Gastrocnemius medialis (tissue), 4 donors: ENCODE measurements at regions not wholly inside any gene's neighbourhood (a gene's known extent, or its start where the extent isn't known, plus 50 kb on each side); places are given as distances from the start of the nearest gene placed in this dataset.

Source experiments
- CTCF ChIP-seq, 5 experiments: fragments of 450-650 bp in 3 of 5; fragments of 200-600 bp in 2 of 5; sonication (generic) in 2 of 5; IDR thresholded peaks in 4 of 5; conservative IDR thresholded peaks in 1 of 5; 1 replicate in 4 of 5; 2 replicates in 1 of 5; pipeline ENCODE4 v1.5.1; 2016 to 2019; ENCODE audit warnings: antibody characterized with exemption in 5 of 5, mild to moderate bottlenecking in 3 of 5, moderate library complexity in 3 of 5
- POLR2A ChIP-seq, 2 donors: fragments of 450-650 bp; IDR thresholded peaks; one replicate each; pipeline ENCODE4 v1.6.1; 2017; ENCODE audit warnings: antibody characterized with exemption in 2 of 2, mild to moderate bottlenecking in 2 of 2, moderate library complexity in 2 of 2

DNA sequence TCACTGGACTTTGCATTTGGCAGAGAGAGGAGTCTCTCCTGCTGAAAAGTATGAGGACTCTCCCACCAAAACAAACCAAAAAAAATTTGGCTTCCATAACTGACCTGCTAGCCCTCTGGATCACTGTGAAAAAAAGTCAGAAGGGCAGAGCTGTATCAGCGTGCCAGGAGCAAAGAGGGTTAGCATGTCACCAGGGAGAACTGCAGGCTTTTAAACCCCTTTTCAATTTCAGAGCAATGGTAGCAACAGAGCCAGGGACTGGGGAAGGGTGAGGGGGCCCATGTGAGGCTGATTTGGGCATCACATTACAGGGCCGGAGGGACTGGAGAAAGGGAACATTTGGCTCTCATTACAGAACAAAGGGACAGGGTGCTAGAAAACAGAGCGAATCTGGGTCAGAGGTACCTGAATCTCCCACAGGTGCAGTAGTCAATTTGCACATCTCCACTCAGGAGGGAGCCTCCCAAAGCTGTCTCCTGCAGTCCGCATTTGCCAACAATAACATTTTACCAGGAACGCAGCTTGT is 185.7 kb upstream of the EYA4 start:
- TF ChIP-seq CTCF (IDR thresholded peaks at IDR 0.05 in 4 of 5, conservative IDR thresholded peaks at IDR 0.05 in 1 of 5), result no peak
- TF ChIP-seq POLR2A (IDR thresholded peaks at IDR 0.05), result no peak
